HEK293 (cell line): ENCODE measurements at regions not wholly inside any gene's neighbourhood (a gene's known extent, or its start where the extent isn't known, plus 50 kb on each side); places are given as distances from the start of the nearest gene placed in this dataset.

Experiments used
- BCL11A ChIP-seq: fragments of 450-650 bp; formaldehyde crosslinking; IDR thresholded peaks from 2 replicates; pipeline ENCODE4 v1.5.1; 2016; ENCODE audit warnings: low read depth, missing biosample characterization, missing genetic modification characterization
- BCL11B ChIP-seq: fragments of 450-650 bp; formaldehyde crosslinking; IDR thresholded peaks from 2 replicates; pipeline ENCODE4 v1.5.1; 2016; ENCODE audit warnings: low read depth, missing biosample characterization, missing genetic modification characterization
- HOXA7 ChIP-seq: sonication (generic); formaldehyde crosslinking; IDR thresholded peaks from 2 replicates; pipeline ENCODE4 v1.8.1; 2022; ENCODE audit warnings: missing genetic modification reagents, borderline replicate concordance
- KLF1 ChIP-seq: fragments of 450-650 bp; formaldehyde crosslinking; IDR thresholded peaks from 2 replicates; pipeline ENCODE4 v1.5.1; 2016; ENCODE audit warnings: missing biosample characterization, missing genetic modification characterization
- KLF10 ChIP-seq: fragments of 450-650 bp; IDR thresholded peaks from 2 replicates; pipeline ENCODE4 v1.5.1; 2018; ENCODE audit warnings: missing biosample characterization, mild to moderate bottlenecking, missing genetic modification characterization
- KLF9 ChIP-seq: fragments of 450-650 bp; formaldehyde crosslinking; IDR thresholded peaks from 2 replicates; pipeline ENCODE4 v1.5.1; 2016; ENCODE audit warnings: missing biosample characterization, missing genetic modification characterization, low read depth
- MZF1 ChIP-seq: fragments of 450-650 bp; formaldehyde crosslinking; IDR thresholded peaks from 2 replicates; pipeline ENCODE4 v1.5.1; 2017; ENCODE audit warnings: missing biosample characterization, missing genetic modification characterization, borderline replicate concordance
- SP7 ChIP-seq: fragments of 450-650 bp; formaldehyde crosslinking; IDR thresholded peaks from 2 replicates; pipeline ENCODE4 v1.5.1; 2016; ENCODE audit warnings: missing biosample characterization, missing genetic modification characterization
- TSHZ1 ChIP-seq: fragments of 450-650 bp; formaldehyde crosslinking; IDR thresholded peaks from 2 replicates; pipeline ENCODE4 v1.5.1; 2016; ENCODE audit warnings: missing biosample characterization, missing genetic modification characterization, borderline replicate concordance
- ZBTB1 ChIP-seq: fragments of 450-650 bp; formaldehyde crosslinking; IDR thresholded peaks from 2 replicates; pipeline ENCODE4 v1.5.1; 2016; ENCODE audit warnings: missing biosample characterization, missing genetic modification characterization
- ZBTB7A ChIP-seq: fragments of 450-650 bp; formaldehyde crosslinking; IDR thresholded peaks from 2 replicates; pipeline ENCODE4 v1.5.1; 2016; ENCODE audit warnings: low read depth, missing biosample characterization, missing genetic modification characterization
- ZEB2 ChIP-seq: fragments of 450-650 bp; formaldehyde crosslinking; IDR thresholded peaks from 2 replicates; pipeline ENCODE4 v1.5.1; 2016; ENCODE audit warnings: missing biosample characterization, missing genetic modification characterization
- ZFP37 ChIP-seq: fragments of 450-650 bp; formaldehyde crosslinking; IDR thresholded peaks from 2 replicates; pipeline ENCODE4 v1.5.1; 2016; ENCODE audit warnings: missing biosample characterization, missing genetic modification characterization
- ZIC2 ChIP-seq: fragments of 450-650 bp; formaldehyde crosslinking; IDR thresholded peaks from 2 replicates; pipeline ENCODE4 v1.5.1; 2016; ENCODE audit warnings: missing biosample characterization, missing genetic modification characterization
- ZNF138 ChIP-seq: fragments of 450-650 bp; formaldehyde crosslinking; IDR thresholded peaks from 2 replicates; pipeline ENCODE4 v1.5.1; 2016; ENCODE audit warnings: missing biosample characterization, missing genetic modification characterization, borderline replicate concordance
- ZNF214 ChIP-seq: fragments of 450-650 bp; formaldehyde crosslinking; IDR thresholded peaks from 2 replicates; pipeline ENCODE4 v1.5.1; 2017; ENCODE audit warnings: missing biosample characterization, mild to moderate bottlenecking, missing genetic modification characterization, borderline replicate concordance
- ZNF266 ChIP-seq: fragments of 450-650 bp; formaldehyde crosslinking; IDR thresholded peaks from 2 replicates; pipeline ENCODE4 v1.5.1; 2016; ENCODE audit warnings: missing biosample characterization, missing genetic modification characterization, low read depth
- ZNF274 ChIP-seq, 2 experiments: fragments of 200-500 bp in 1 of 2; fragments of 450-650 bp in 1 of 2; sonication (Bioruptor generic) in 1 of 2; formaldehyde crosslinking in 1 of 2; IDR thresholded peaks; 2 replicates each; pipeline versions ENCODE4 v1.5.1 to v1.6.1; 2014 to 2016; ENCODE audit warnings: borderline replicate concordance in 1 of 2, inconsistent platforms in 1 of 2, low read length in 1 of 2, missing biosample characterization in 1 of 2, missing genetic modification characterization in 1 of 2
- ZNF280D ChIP-seq: fragments of 450-650 bp; formaldehyde crosslinking; IDR thresholded peaks from 2 replicates; pipeline ENCODE4 v1.5.1; 2016; ENCODE audit warnings: missing biosample characterization, missing genetic modification characterization
- ZNF366 ChIP-seq: fragments of 450-650 bp; formaldehyde crosslinking; conservative IDR thresholded peaks from 2 replicates; pipeline ENCODE4 v1.5.1; 2016; ENCODE audit warnings: missing biosample characterization, missing genetic modification characterization
- ZNF416 ChIP-seq: fragments of 450-650 bp; formaldehyde crosslinking; IDR thresholded peaks from 2 replicates; pipeline ENCODE4 v1.5.1; 2016; ENCODE audit warnings: missing biosample characterization, missing genetic modification characterization
- ZNF426 ChIP-seq: fragments of 450-650 bp; formaldehyde crosslinking; IDR thresholded peaks from 2 replicates; pipeline ENCODE4 v1.5.1; 2017; ENCODE audit warnings: missing biosample characterization, missing genetic modification characterization, mild to moderate bottlenecking, inconsistent platforms, moderate library complexity
- ZNF510 ChIP-seq: fragments of 450-650 bp; formaldehyde crosslinking; IDR thresholded peaks from 2 replicates; pipeline ENCODE4 v1.5.1; 2018; ENCODE audit warnings: mild to moderate bottlenecking, missing genetic modification characterization, missing biosample characterization; ENCODE audit not compliant: insufficient replicate concordance
- ZNF623 ChIP-seq: fragments of 450-650 bp; formaldehyde crosslinking; IDR thresholded peaks from 2 replicates; pipeline ENCODE4 v1.5.1; 2016; ENCODE audit warnings: missing biosample characterization, missing genetic modification characterization
- ZNF658 ChIP-seq: fragments of 450-650 bp; formaldehyde crosslinking; IDR thresholded peaks from 2 replicates; pipeline ENCODE4; 2016; ENCODE audit warnings: missing biosample characterization, missing genetic modification characterization
- ZNF660 ChIP-seq: fragments of 450-650 bp; IDR thresholded peaks from 2 replicates; pipeline ENCODE4 v1.5.1; 2018; ENCODE audit warnings: missing biosample characterization, mild to moderate bottlenecking, missing genetic modification characterization
- ZNF664 ChIP-seq: fragments of 450-650 bp; formaldehyde crosslinking; IDR thresholded peaks from 2 replicates; pipeline ENCODE4 v1.5.1; 2016; ENCODE audit warnings: missing biosample characterization, missing genetic modification characterization
- ZNF76 ChIP-seq: fragments of 450-650 bp; formaldehyde crosslinking; IDR thresholded peaks from 2 replicates; pipeline ENCODE4; 2016; ENCODE audit warnings: low read depth, missing biosample characterization, missing genetic modification characterization, borderline replicate concordance
- ZNF830 ChIP-seq: fragments of 450-650 bp; IDR thresholded peaks from 2 replicates; pipeline ENCODE4 v1.5.0; 2018; ENCODE audit warnings: missing biosample characterization, missing genetic modification characterization, low read depth, mild to moderate bottlenecking, moderate library complexity
- ZSCAN4 ChIP-seq: fragments of 450-650 bp; formaldehyde crosslinking; IDR thresholded peaks from 2 replicates; pipeline ENCODE4 v1.5.1; 2017; ENCODE audit warnings: missing biosample characterization, missing genetic modification characterization
- TF ChIP-seq, protein P1 (sequence below): fragments of 450-650 bp; IDR thresholded peaks from 2 replicates; pipeline ENCODE4 v1.5.1; 2018; ENCODE audit warnings: missing biosample characterization, mild to moderate bottlenecking, missing genetic modification characterization

DNA sequence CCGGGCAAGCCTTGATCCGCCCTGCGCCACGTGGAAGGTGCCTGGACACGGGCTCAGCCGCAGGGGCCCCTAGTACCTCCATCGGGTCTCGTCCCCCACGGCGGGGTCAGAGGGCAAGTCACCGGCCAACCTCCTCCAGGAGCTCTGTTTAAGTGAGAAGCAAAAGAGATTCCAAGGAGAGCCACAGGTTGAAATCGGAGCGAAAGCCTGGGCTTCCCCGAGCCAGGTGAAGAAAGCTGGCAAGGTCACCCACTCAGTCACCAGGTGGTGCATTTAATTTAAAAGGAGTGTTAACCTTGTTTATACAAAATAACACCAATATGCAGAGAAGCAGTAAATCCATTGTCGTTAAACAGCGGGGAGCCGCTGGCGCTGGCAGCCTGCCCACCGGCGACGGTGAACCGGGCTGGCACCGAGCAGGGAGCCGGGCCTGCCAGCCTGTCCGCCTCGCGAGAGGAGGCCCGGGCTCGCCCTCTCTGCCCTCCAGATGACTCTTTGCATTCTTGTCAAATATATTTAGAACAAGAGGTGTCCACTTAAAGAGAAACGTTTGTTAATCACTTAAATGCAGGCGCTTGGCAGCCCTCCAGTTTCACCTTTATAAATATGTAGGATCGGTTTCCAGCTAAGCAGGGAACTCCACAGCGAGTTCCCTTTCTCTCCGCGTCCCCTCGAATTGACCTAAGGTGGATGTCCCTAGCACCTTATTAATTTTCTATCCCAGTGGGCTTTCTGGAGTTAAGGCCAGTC is 277.3 kb upstream of the NR2F2 start (continued):
- TF ChIP-seq ZNF416 (tag by site-specific recombination), result no peak
- peak; percentile 16 for TF ChIP-seq ZNF510
- no peak for TF ChIP-seq ZNF426 (tag by site-specific recombination)
- TF ChIP-seq ZNF658 (tag by site-specific recombination), result no peak
- no peak for TF ChIP-seq ZNF138 (tag by site-specific recombination)
- no peak for TF ChIP-seq ZBTB7A
- TF ChIP-seq ZFP37 (tag by site-specific recombination), result no peak
- no peak for TF ChIP-seq ZNF830
- TF ChIP-seq ZBTB1 (tag by site-specific recombination), result no peak; the same call in 1 of the 2 replicates
- TF ChIP-seq, protein P1, sequence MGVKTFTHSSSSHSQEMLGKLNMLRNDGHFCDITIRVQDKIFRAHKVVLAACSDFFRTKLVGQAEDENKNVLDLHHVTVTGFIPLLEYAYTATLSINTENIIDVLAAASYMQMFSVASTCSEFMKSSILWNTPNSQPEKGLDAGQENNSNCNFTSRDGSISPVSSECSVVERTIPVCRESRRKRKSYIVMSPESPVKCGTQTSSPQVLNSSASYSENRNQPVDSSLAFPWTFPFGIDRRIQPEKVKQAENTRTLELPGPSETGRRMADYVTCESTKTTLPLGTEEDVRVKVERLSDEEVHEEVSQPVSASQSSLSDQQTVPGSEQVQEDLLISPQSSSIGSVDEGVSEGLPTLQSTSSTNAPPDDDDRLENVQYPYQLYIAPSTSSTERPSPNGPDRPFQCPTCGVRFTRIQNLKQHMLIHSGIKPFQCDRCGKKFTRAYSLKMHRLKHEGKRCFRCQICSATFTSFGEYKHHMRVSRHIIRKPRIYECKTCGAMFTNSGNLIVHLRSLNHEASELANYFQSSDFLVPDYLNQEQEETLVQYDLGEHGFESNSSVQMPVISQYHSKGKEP (tag by site-specific recombination), result peak; percentile 97
- peak; percentile 94 for TF ChIP-seq ZIC2
- no peak for TF ChIP-seq HOXA7 (CRISPR knock-in tag)
- no peak for TF ChIP-seq ZNF623 (tag by site-specific recombination)
- TF ChIP-seq TSHZ1 (tag by site-specific recombination), result peak; percentile 83
- TF ChIP-seq ZSCAN4 (tag by site-specific recombination), result 0 out of 2 replicates have a peak, but pooled peaks have one; percentile 10
- TF ChIP-seq BCL11A, result peak; percentile 93
- TF ChIP-seq ZNF76 (tag by site-specific recombination), result no peak
- peak; percentile 96 for TF ChIP-seq ZEB2
- peak; percentile 68 for TF ChIP-seq KLF1 (tag by site-specific recombination)
- peak; percentile 54; the same call in 1 of the 2 replicates for TF ChIP-seq MZF1
- peak; percentile 34; the same call in 1 of the 2 replicates for TF ChIP-seq ZNF660 (tag by site-specific recombination)
- peak; percentile 97 for TF ChIP-seq BCL11B
- no peak; the same call in 1 of the 2 replicates for TF ChIP-seq ZNF214 (tag by site-specific recombination)
- no peak for TF ChIP-seq KLF9 (tag by site-specific recombination)
- TF ChIP-seq KLF10 (tag by site-specific recombination), result no peak
- no peak for TF ChIP-seq ZNF274 (IDR thresholded peaks at IDR 0.05; ENCODE audit: low read length)
- no peak for TF ChIP-seq ZNF274 (tag by site-specific recombination; IDR thresholded peaks at IDR 0.05; ENCODE audit: borderline replicate concordance)
- TF ChIP-seq ZNF266 (tag by site-specific recombination), result no peak
- TF ChIP-seq SP7, result peak; percentile 93
- TF ChIP-seq ZNF280D (tag by site-specific recombination), result no peak
- TF ChIP-seq ZNF366, result peak; percentile 85
- peak; percentile 55 for TF ChIP-seq ZNF664
